ENCODE measurements at regions not wholly inside any gene's neighbourhood (a gene's known extent, or its start where the extent isn't known, plus 50 kb on each side); places are given as distances from the start of the nearest gene placed in this dataset.

GRCh38 chr7:35336444-35336843 is 82.5 kb upstream of the TBX20 start:
- Mint-ChIP-seq H3K9me3 (no peaks in the 10 kb centered on the region), H3K27me3 (ENCODE audit: low read depth) (no peaks in the 10 kb centered on the region), H3K27ac (no peak overlapping the region), H3K36me3 (no peaks in the 10 kb centered on the region), H3K4me1 (peaks cover 10% of the 10 kb centered on the region), H3K4me3 (no peak overlapping the region)
- DNase-seq (ENCODE audit: low spot score in 2 of 2, unreplicated experiment in 2 of 2) = no peak
- no peak for TF ChIP-seq CTCF (IDR thresholded peaks at IDR 0.05; ENCODE audit: unreplicated experiment)

- H3K9me3 Mint-ChIP-seq = no peaks in the 10 kb centered on the region
- H3K36me3 Mint-ChIP-seq = no peaks in the 10 kb centered on the region
- no peak for TF ChIP-seq CTCF (IDR thresholded peaks at IDR 0.05; ENCODE audit: unreplicated experiment)
- no peak overlapping the region for H3K4me3 Mint-ChIP-seq
- no peak overlapping the region for H3K27ac Mint-ChIP-seq
- H3K4me1 Mint-ChIP-seq = peaks cover 11% of the 10 kb centered on the region
- no peak for DNase-seq (ENCODE audit: low spot score in 2 of 2, unreplicated experiment in 2 of 2)
- H3K27me3 Mint-ChIP-seq (ENCODE audit: low read depth) = no peaks in the 10 kb centered on the region
Observed at GRCh38 chr7:35334506-35334905, 80.6 kb upstream of the TBX20 start.

- H3K27ac Mint-ChIP-seq = no peak overlapping the region
- DNase-seq (ENCODE audit: low spot score in 2 of 2, unreplicated experiment in 2 of 2) = no peak
- H3K27me3 Mint-ChIP-seq (ENCODE audit: low read depth) = no peaks in the 10 kb centered on the region
- no peaks in the 10 kb centered on the region for H3K9me3 Mint-ChIP-seq
- no peaks in the 10 kb centered on the region for H3K36me3 Mint-ChIP-seq
- H3K4me3 Mint-ChIP-seq = no peak overlapping the region
- peaks cover 11% of the 10 kb centered on the region for H3K4me1 Mint-ChIP-seq
- no peak for TF ChIP-seq CTCF (IDR thresholded peaks at IDR 0.05; ENCODE audit: unreplicated experiment)
Observed at GRCh38 chr7:35333265-35333664, 79.4 kb upstream of the TBX20 start.

- Mint-ChIP-seq H3K9me3 (no peaks in the 10 kb centered on the region), H3K27ac (peak overlapping the region; percentile 64)
Observed at GRCh38 chr7:35331730-35332678, 78.1 kb upstream of the TBX20 start.

GRCh38 chr7:35329026-35329425 is 75.1 kb upstream of the TBX20 start:
- no peak overlapping the region for H3K27ac Mint-ChIP-seq
- H3K27me3 Mint-ChIP-seq (ENCODE audit: low read depth) = no peaks in the 10 kb centered on the region
- TF ChIP-seq CTCF (IDR thresholded peaks at IDR 0.05; ENCODE audit: unreplicated experiment) = no peak
- H3K4me1 Mint-ChIP-seq = peaks cover 7% of the 10 kb centered on the region
- H3K9me3 Mint-ChIP-seq = peaks cover 18% of the 10 kb centered on the region
- no peaks in the 10 kb centered on the region for H3K36me3 Mint-ChIP-seq
- H3K4me3 Mint-ChIP-seq = no peak overlapping the region
- no peak for DNase-seq (ENCODE audit: low spot score in 2 of 2, unreplicated experiment in 2 of 2)

More at GRCh38 chr7:35331730-35332678, 78.1 kb upstream of the TBX20 start:
- Mint-ChIP-seq H3K27me3 (ENCODE audit: low read depth) (no peaks in the 10 kb centered on the region), H3K4me3 (no peak overlapping the region), H3K4me1 (peaks cover 12% of the 10 kb centered on the region), H3K36me3 (no peaks in the 10 kb centered on the region)
- DNase-seq (ENCODE audit: low spot score in 2 of 2, unreplicated experiment in 2 of 2) = no peak
- TF ChIP-seq CTCF (IDR thresholded peaks at IDR 0.05; ENCODE audit: unreplicated experiment) = no peak

Measured in mesothelial cell of epicardium (in vitro differentiated cells).